Right atrium auricular region (tissue), 2 donors: ENCODE measurements at regions not wholly inside any gene's neighbourhood (a gene's known extent, or its start where the extent isn't known, plus 50 kb on each side); places are given as distances from the start of the nearest gene placed in this dataset.

Experiments
- DNase-seq: peaks from one replicate; pipeline ENCODE4 v3.0.0-alpha.2; 2019; ENCODE audit warnings: low spot score
- H3K27ac ChIP-seq, 2 donors: fragments of 200-600 bp; sonication (generic); 1 replicate in 1 of 2; 2 replicates in 1 of 2; pipeline ENCODE4 v1.5.1; 2016 to 2019
- H3K27me3 ChIP-seq, 2 donors: fragments of 200-600 bp; sonication (generic); one replicate each; pipeline versions ENCODE4 v1.5.1 to v1.6.0; 2017 to 2019
- H3K36me3 ChIP-seq: fragments of 200-600 bp; sonication (generic); one replicate; pipeline ENCODE4 v1.5.1; 2016
- H3K4me1 ChIP-seq, 2 donors: fragments of 200-600 bp; sonication (generic); one replicate each; pipeline versions ENCODE4 v1.5.1 to v1.6.0; 2017 to 2019
- H3K4me3 ChIP-seq, 2 donors: fragments of 200-600 bp; sonication (generic); 1 replicate in 1 of 2; 2 replicates in 1 of 2; pipeline ENCODE4 v1.5.1; 2017 to 2019; ENCODE audit warnings: mild to moderate bottlenecking in 1 of 2, moderate library complexity in 1 of 2
- H3K9me3 ChIP-seq, 2 donors: fragments of 200-600 bp; sonication (generic); one replicate each; pipeline ENCODE4 v1.5.1; 2019
- CTCF ChIP-seq, 2 donors: fragments of 200-600 bp; sonication (generic); IDR thresholded peaks; one replicate each; pipeline ENCODE4 v1.5.1; 2019; ENCODE audit warnings: antibody characterized with exemption in 2 of 2

- Histone ChIP-seq H3K36me3 (no peaks in the 10 kb centered on the region), H3K9me3 (no peaks in the 10 kb centered on the region), H3K27me3 (no peaks in the 10 kb centered on the region), H3K4me1 (no peaks in the 10 kb centered on the region), H3K27ac (no peak overlapping the region), H3K4me3 (no peak overlapping the region)
- TF ChIP-seq CTCF (IDR thresholded peaks at IDR 0.05) = no peak
- no peak for DNase-seq
Measured at GRCh38 chr6:19738010-19738409, 99.2 kb upstream of the ID4 start.

- no peaks in the 10 kb centered on the region for H3K36me3 ChIP-seq
- no peak overlapping the region for H3K4me3 ChIP-seq
- no peaks in the 10 kb centered on the region for H3K27me3 ChIP-seq
- no peaks in the 10 kb centered on the region for H3K4me1 ChIP-seq
- no peak for DNase-seq
- H3K27ac ChIP-seq = no peak overlapping the region
- no peak for TF ChIP-seq CTCF (IDR thresholded peaks at IDR 0.05)
- H3K9me3 ChIP-seq = no peaks in the 10 kb centered on the region
Measured at GRCh38 chr6:19749722-19750121, 87.4 kb upstream of the ID4 start.

GRCh38 chr6:19752746-19753145, 84.4 kb upstream of the ID4 start:
- Histone ChIP-seq H3K4me1 (no peaks in the 10 kb centered on the region), H3K4me3 (no peak overlapping the region)

GRCh38 chr6:19753826-19754225, 83.3 kb upstream of the ID4 start:
- H3K27ac ChIP-seq = no peak overlapping the region

More at GRCh38 chr6:19752746-19753145, 84.4 kb upstream of the ID4 start:
- Histone ChIP-seq H3K27ac (no peak overlapping the region), H3K27me3 (no peaks in the 10 kb centered on the region), H3K9me3 (no peaks in the 10 kb centered on the region), H3K36me3 (no peaks in the 10 kb centered on the region)
- no peak for DNase-seq
- no peak for TF ChIP-seq CTCF (IDR thresholded peaks at IDR 0.05)

GRCh38 chr6:19754686-19755085, 82.5 kb upstream of the ID4 start:
- Histone ChIP-seq H3K4me3 (no peak overlapping the region), H3K4me1 (no peaks in the 10 kb centered on the region), H3K27me3 (no peaks in the 10 kb centered on the region), H3K27ac (no peak overlapping the region), H3K36me3 (no peaks in the 10 kb centered on the region), H3K9me3 (no peaks in the 10 kb centered on the region)
- no peak for TF ChIP-seq CTCF (IDR thresholded peaks at IDR 0.05)
- DNase-seq = no peak

More at GRCh38 chr6:19753826-19754225, 83.3 kb upstream of the ID4 start:
- no peaks in the 10 kb centered on the region for H3K27me3 ChIP-seq
- no peak for TF ChIP-seq CTCF (IDR thresholded peaks at IDR 0.05)
- H3K4me1 ChIP-seq = no peaks in the 10 kb centered on the region
- H3K36me3 ChIP-seq = no peaks in the 10 kb centered on the region
- no peak for DNase-seq
- H3K4me3 ChIP-seq = no peak overlapping the region
- no peaks in the 10 kb centered on the region for H3K9me3 ChIP-seq

GRCh38 chr6:19755181-19755580, 82.0 kb upstream of the ID4 start:
- TF ChIP-seq CTCF (IDR thresholded peaks at IDR 0.05) = no peak
- Histone ChIP-seq H3K9me3 (no peaks in the 10 kb centered on the region), H3K4me3 (no peak overlapping the region), H3K36me3 (no peaks in the 10 kb centered on the region), H3K27me3 (no peaks in the 10 kb centered on the region), H3K27ac (no peak overlapping the region), H3K4me1 (no peaks in the 10 kb centered on the region)
- DNase-seq = no peak
